ENCODE measurements at regions not wholly inside any gene's neighbourhood (a gene's known extent, or its start where the extent isn't known, plus 50 kb on each side); places are given as distances from the start of the nearest gene placed in this dataset.

GRCh38 chr20:23266530-23267398 is 83.8 kb upstream of the NXT1 start:
- Mint-ChIP-seq H3K4me1 (ENCODE audit: insufficient read depth, unreplicated experiment) (no peaks in the 10 kb centered on the region), H3K27ac (ENCODE audit: low read depth, unreplicated experiment) (no peak overlapping the region), H3K9me3 (ENCODE audit: unreplicated experiment) (no peaks in the 10 kb centered on the region), H3K4me3 (ENCODE audit: unreplicated experiment) (no peak overlapping the region), H3K27me3 (ENCODE audit: insufficient read depth, unreplicated experiment) (no peaks in the 10 kb centered on the region), H3K36me3 (ENCODE audit: insufficient read depth, unreplicated experiment) (no peaks in the 10 kb centered on the region)
- no TSS peak for BruUV-seq (replicated peaks)
- CTCF ChIA-PET: interaction anchor here (0.6 to 0.7 kb wide), 2 partner anchors 14 to 596 kb away, joined by 3 read pairs; no protein-coding TSS in a partner anchor
- POLR2A ChIA-PET: no interaction called here
- no peak for DNase-seq (ENCODE audit: unreplicated experiment)
- TF ChIP-seq CTCF (IDR thresholded peaks at IDR 0.05; ENCODE audit: unreplicated experiment): no peak
- intact Hi-C loops (cut with micrococcal nuclease): no loop called here

GRCh38 chr20:23265226-23265625 is 85.4 kb upstream of the NXT1 start:
- Mint-ChIP-seq H3K36me3 (ENCODE audit: insufficient read depth, unreplicated experiment) (no peaks in the 10 kb centered on the region), H3K9me3 (ENCODE audit: unreplicated experiment) (no peaks in the 10 kb centered on the region), H3K27ac (ENCODE audit: low read depth, unreplicated experiment) (no peak overlapping the region), H3K27me3 (ENCODE audit: insufficient read depth, unreplicated experiment) (no peaks in the 10 kb centered on the region), H3K4me1 (ENCODE audit: insufficient read depth, unreplicated experiment) (no peaks in the 10 kb centered on the region), H3K4me3 (ENCODE audit: unreplicated experiment) (no peak overlapping the region)
- BruUV-seq (replicated peaks): no TSS peak
- ChIA-PET CTCF (interaction anchor here (0.9 to 1.1 kb wide), 2 partner anchors 11 to 931 kb away, joined by 3 read pairs; no protein-coding TSS in a partner anchor), POLR2A (no interaction called here)
- TF ChIP-seq CTCF (IDR thresholded peaks at IDR 0.05; ENCODE audit: unreplicated experiment): no peak
- intact Hi-C loops (cut with micrococcal nuclease): no loop called here
- DNase-seq (ENCODE audit: unreplicated experiment): no peak

GRCh38 chr20:23264545-23264944 is 86.0 kb upstream of the NXT1 start:
- ChIA-PET POLR2A (no interaction called here), CTCF (interaction anchor here (0.6 to 1.1 kb wide), 3 partner anchors 12 to 930 kb away, joined by 3 to 4 read pairs (median 3); no protein-coding TSS in a partner anchor)
- intact Hi-C loops (cut with micrococcal nuclease): no loop called here
- H3K27me3 Mint-ChIP-seq (ENCODE audit: insufficient read depth, unreplicated experiment): no peaks in the 10 kb centered on the region
- H3K36me3 Mint-ChIP-seq (ENCODE audit: insufficient read depth, unreplicated experiment): no peaks in the 10 kb centered on the region
- no peak overlapping the region for H3K27ac Mint-ChIP-seq (ENCODE audit: low read depth, unreplicated experiment)
- no peaks in the 10 kb centered on the region for H3K4me1 Mint-ChIP-seq (ENCODE audit: insufficient read depth, unreplicated experiment)
- no peak overlapping the region for H3K4me3 Mint-ChIP-seq (ENCODE audit: unreplicated experiment)
- no peak for DNase-seq (ENCODE audit: unreplicated experiment)
- no peaks in the 10 kb centered on the region for H3K9me3 Mint-ChIP-seq (ENCODE audit: unreplicated experiment)
- BruUV-seq (replicated peaks): no TSS peak
- TF ChIP-seq CTCF (IDR thresholded peaks at IDR 0.05; ENCODE audit: unreplicated experiment): no peak

GRCh38 chr20:23260181-23260840 is 90.3 kb upstream of the NXT1 start:
- H3K27me3 Mint-ChIP-seq (ENCODE audit: insufficient read depth, unreplicated experiment): no peaks in the 10 kb centered on the region
- intact Hi-C loops (cut with micrococcal nuclease): no loop called here
- CTCF ChIA-PET: interaction anchor here (0.5 to 0.7 kb wide), 2 partner anchors 77 to 1395 kb away, joined by 3 to 4 read pairs; no protein-coding TSS in a partner anchor

More at GRCh38 chr20:23260181-23260840, 90.3 kb upstream of the NXT1 start:
- POLR2A ChIA-PET: interaction anchor here (0.9 kb wide), 1 partner anchor 29 kb away, joined by 3 read pairs; no protein-coding TSS in a partner anchor
- no peak overlapping the region for H3K4me3 Mint-ChIP-seq (ENCODE audit: unreplicated experiment)
- peaks cover 26% of the 10 kb centered on the region for H3K4me1 Mint-ChIP-seq (ENCODE audit: insufficient read depth, unreplicated experiment)
- no peaks in the 10 kb centered on the region for H3K36me3 Mint-ChIP-seq (ENCODE audit: insufficient read depth, unreplicated experiment)
- no peak for DNase-seq (ENCODE audit: unreplicated experiment)
- no peaks in the 10 kb centered on the region for H3K9me3 Mint-ChIP-seq (ENCODE audit: unreplicated experiment)
- TF ChIP-seq CTCF (IDR thresholded peaks at IDR 0.05; ENCODE audit: unreplicated experiment): no peak
- no peak overlapping the region for H3K27ac Mint-ChIP-seq (ENCODE audit: low read depth, unreplicated experiment)
- no TSS peak for BruUV-seq (replicated peaks)
